Smooth muscle cell (in vitro differentiated cells): ENCODE measurements at regions not wholly inside any gene's neighbourhood (a gene's known extent, or its start where the extent isn't known, plus 50 kb on each side); places are given as distances from the start of the nearest gene placed in this dataset.

ENCODE experiments used
- DNase-seq: peaks from one replicate; lab custom pipeline; 2025; ENCODE audit not compliant: unreplicated experiment; lab: John Stamatoyannopoulos, UW
- H2AFZ ChIP-seq: fragments of 200-600 bp; sonication (generic); 2 replicates; pipeline ENCODE4 v1.6.0; 2016; ENCODE audit warnings: antibody characterized with exemption, low read depth, mild to moderate bottlenecking
- H3F3A ChIP-seq: fragments of 200-600 bp; sonication (generic); 2 replicates; pipeline ENCODE4 v1.6.0; 2017; ENCODE audit warnings: antibody characterized with exemption, low read depth
- H3K27ac ChIP-seq: fragments of 200-600 bp; sonication (generic); 2 replicates; pipeline ENCODE4 v1.5.1; 2016; ENCODE audit warnings: low read depth, mild to moderate bottlenecking
- H3K27me3 ChIP-seq: fragments of 200-600 bp; sonication (generic); 2 replicates; pipeline ENCODE4 v1.6.1; 2016; ENCODE audit warnings: low read depth, mild to moderate bottlenecking
- H3K36me3 ChIP-seq: fragments of 200-600 bp; sonication (generic); 2 replicates; pipeline ENCODE4 v1.5.1; 2016; ENCODE audit warnings: low read depth
- H3K4me1 ChIP-seq: fragments of 200-600 bp; sonication (generic); 2 replicates; pipeline ENCODE4 v1.5.1; 2016; ENCODE audit warnings: low read depth
- H3K4me2 ChIP-seq: fragments of 200-600 bp; sonication (generic); 2 replicates; pipeline ENCODE4 v1.6.0; 2016; ENCODE audit warnings: mild to moderate bottlenecking
- H3K4me3 ChIP-seq: fragments of 200-600 bp; sonication (generic); 2 replicates; pipeline ENCODE4 v1.5.1; 2016; ENCODE audit warnings: mild to moderate bottlenecking
- H3K79me2 ChIP-seq: fragments of 200-600 bp; sonication (generic); 2 replicates; pipeline ENCODE4 v1.6.0; 2016; ENCODE audit warnings: low read depth, mild to moderate bottlenecking
- H3K9ac ChIP-seq: fragments of 200-600 bp; sonication (generic); 2 replicates; pipeline ENCODE4 v1.6.0; 2016; ENCODE audit warnings: low read depth
- H3K9me3 ChIP-seq: fragments of 200-600 bp; sonication (generic); replicated peaks from 2 replicates; pipeline ENCODE4 v1.5.1; 2016; ENCODE audit warnings: low read depth
- H4K20me1 ChIP-seq: fragments of 200-600 bp; sonication (generic); 2 replicates; pipeline ENCODE4 v1.6.0; 2016; ENCODE audit warnings: low read depth
- WGBS: methylation state at CpG from one replicate; pipeline ENCODE4 v1.1.7; 2016; ENCODE audit warnings: low lambda C conversion rate; 5-methylcytosine and 5-hydroxymethylcytosine counted together
- TF ChIP-seq, protein P1 (sequence below): fragments of 200-600 bp; sonication (generic); IDR thresholded peaks from 2 replicates; pipeline ENCODE4 v1.5.1; 2017; ENCODE audit warnings: borderline replicate concordance, mild to moderate bottlenecking, antibody characterized with exemption; ENCODE audit not compliant: insufficient read depth, poor library complexity, severe bottlenecking

DNA sequence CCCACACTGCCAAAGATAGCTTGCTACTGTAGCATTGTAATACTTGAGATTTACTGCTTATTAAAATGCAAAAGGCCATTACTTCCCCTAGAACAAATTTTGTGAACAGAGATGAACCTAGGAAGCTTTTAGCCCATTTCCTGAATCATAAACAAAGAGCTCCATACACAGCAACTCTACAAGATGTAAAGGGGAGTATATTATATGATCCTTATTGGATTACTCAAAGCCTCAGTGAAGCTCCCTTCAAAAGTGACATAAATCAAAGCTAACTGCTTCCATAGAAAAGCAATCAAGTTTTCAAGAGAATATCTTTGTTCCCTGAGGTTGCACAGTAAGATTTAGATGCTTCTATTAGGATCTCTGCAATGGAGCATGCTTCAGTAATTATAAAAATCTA, 629.8 kb downstream of the EFNA5 start:
- Histone ChIP-seq H3K4me2 (no peak overlapping the region), H3K27ac (no peak overlapping the region), H4K20me1 (no peaks in the 10 kb centered on the region), H3K79me2 (no peaks in the 10 kb centered on the region), H2AFZ (no peak overlapping the region), H3F3A (no peaks in the 10 kb centered on the region), H3K4me1 (no peaks in the 10 kb centered on the region), H3K36me3 (no peaks in the 10 kb centered on the region), H3K4me3 (no peak overlapping the region), H3K9ac (no peak overlapping the region), H3K9me3 (no peaks in the 10 kb centered on the region), H3K27me3 (no peaks in the 10 kb centered on the region)
- TF ChIP-seq, protein P1, sequence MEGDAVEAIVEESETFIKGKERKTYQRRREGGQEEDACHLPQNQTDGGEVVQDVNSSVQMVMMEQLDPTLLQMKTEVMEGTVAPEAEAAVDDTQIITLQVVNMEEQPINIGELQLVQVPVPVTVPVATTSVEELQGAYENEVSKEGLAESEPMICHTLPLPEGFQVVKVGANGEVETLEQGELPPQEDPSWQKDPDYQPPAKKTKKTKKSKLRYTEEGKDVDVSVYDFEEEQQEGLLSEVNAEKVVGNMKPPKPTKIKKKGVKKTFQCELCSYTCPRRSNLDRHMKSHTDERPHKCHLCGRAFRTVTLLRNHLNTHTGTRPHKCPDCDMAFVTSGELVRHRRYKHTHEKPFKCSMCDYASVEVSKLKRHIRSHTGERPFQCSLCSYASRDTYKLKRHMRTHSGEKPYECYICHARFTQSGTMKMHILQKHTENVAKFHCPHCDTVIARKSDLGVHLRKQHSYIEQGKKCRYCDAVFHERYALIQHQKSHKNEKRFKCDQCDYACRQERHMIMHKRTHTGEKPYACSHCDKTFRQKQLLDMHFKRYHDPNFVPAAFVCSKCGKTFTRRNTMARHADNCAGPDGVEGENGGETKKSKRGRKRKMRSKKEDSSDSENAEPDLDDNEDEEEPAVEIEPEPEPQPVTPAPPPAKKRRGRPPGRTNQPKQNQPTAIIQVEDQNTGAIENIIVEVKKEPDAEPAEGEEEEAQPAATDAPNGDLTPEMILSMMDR = no peak
- DNase-seq = no peak

DNA sequence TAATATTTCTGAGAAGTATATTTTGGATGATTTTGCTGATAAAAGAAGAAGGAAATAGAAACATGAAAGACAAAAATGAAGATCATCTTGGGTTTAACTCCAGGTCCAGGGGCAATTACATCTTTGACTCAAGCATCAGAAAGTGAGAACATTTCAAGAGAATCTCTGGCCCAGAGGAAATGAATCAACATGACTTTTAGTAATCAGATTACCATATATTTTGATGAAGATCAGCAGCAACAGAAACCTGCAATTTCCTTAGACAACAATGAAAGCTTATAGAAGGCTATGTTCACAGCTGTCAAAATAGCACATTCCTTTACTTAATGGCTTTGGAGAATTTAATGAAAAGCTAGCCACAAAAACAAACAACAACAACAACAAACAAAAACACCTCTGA, 638.1 kb downstream of the EFNA5 start:
- no peak overlapping the region for H3K4me2 ChIP-seq
- no peaks in the 10 kb centered on the region for H3K79me2 ChIP-seq
- H3F3A ChIP-seq = no peaks in the 10 kb centered on the region
- no peaks in the 10 kb centered on the region for H4K20me1 ChIP-seq
- no peaks in the 10 kb centered on the region for H3K4me1 ChIP-seq
- H3K36me3 ChIP-seq = no peaks in the 10 kb centered on the region
- H3K9me3 ChIP-seq = no peaks in the 10 kb centered on the region
- no peak overlapping the region for H3K27ac ChIP-seq
- TF ChIP-seq, protein P1 = no peak
- H2AFZ ChIP-seq = no peak overlapping the region
- no peaks in the 10 kb centered on the region for H3K27me3 ChIP-seq
- no peak overlapping the region for H3K4me3 ChIP-seq
- DNase-seq = no peak
- H3K9ac ChIP-seq = no peak overlapping the region

DNA sequence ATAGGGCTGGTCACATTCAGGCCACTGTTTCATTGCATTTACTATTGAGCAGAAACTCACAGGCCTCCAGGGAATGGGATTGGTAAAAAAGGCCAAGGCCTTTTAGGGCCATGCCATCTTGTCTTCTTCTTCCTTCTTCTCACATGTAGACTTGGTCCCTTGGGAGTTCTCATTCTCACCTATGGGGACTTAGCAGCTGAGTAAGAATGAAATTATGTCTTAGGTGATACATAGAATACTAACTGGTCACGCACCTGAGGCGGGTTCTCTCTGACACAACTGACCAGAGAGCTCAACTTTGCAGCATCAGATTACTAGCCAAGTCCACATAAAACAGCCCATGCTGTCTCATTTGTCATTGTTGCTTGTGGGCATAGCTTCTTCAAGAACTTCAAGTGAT, 641.8 kb downstream of the EFNA5 start:
- Histone ChIP-seq H3F3A (no peaks in the 10 kb centered on the region), H3K36me3 (no peaks in the 10 kb centered on the region), H3K4me2 (no peak overlapping the region), H3K4me1 (no peaks in the 10 kb centered on the region), H3K9me3 (no peaks in the 10 kb centered on the region), H3K27ac (no peak overlapping the region), H3K27me3 (no peaks in the 10 kb centered on the region), H2AFZ (no peak overlapping the region), H4K20me1 (no peaks in the 10 kb centered on the region), H3K4me3 (no peak overlapping the region), H3K9ac (no peak overlapping the region), H3K79me2 (no peaks in the 10 kb centered on the region)
- TF ChIP-seq, protein P1 = no peak
- DNase-seq = no peak
- 100% methylated on average over 2 of the region's 2 CpGs for WGBS

DNA sequence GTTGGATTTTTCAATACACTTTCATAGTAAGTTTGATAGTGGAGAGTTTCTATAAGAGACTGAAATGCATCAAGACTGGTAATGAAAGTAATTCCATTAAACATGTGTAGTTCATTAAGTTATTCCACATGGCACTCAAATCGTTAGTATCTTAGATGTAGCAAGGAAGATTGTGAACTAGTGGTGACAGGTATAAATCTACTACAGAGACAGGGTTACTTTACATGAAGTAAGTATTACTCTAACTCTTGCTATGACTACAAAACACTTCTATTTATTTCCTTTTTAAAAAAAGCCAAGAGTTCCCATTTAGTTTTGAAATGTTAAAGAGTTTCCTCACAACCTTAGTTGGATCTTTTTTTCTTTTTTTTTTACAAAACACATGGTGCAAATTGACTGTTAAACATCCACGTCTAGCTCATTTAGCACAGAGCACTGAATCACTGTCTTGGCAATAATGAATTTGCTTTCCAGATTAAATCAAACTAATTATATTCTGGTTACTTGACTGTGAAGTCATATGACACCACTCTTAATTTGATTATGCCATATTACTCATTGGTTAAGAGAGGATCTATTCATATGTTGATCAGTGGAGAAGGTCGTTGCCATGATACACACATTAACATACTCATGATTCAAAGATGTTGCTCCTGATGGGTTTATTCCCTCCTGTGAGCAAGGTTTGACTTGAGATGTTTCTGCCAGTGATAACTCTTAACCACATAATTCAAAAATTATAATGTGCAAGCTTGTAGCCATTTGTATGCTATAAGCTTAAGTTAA, 644.8 kb downstream of the EFNA5 start:
- Histone ChIP-seq H3F3A (no peaks in the 10 kb centered on the region), H3K4me2 (no peak overlapping the region), H3K9ac (no peak overlapping the region), H2AFZ (no peak overlapping the region), H3K9me3 (no peaks in the 10 kb centered on the region), H3K36me3 (no peaks in the 10 kb centered on the region), H4K20me1 (no peaks in the 10 kb centered on the region), H3K27ac (no peak overlapping the region), H3K4me1 (no peaks in the 10 kb centered on the region), H3K79me2 (no peaks in the 10 kb centered on the region), H3K27me3 (no peaks in the 10 kb centered on the region), H3K4me3 (no peak overlapping the region)
- TF ChIP-seq, protein P1 = no peak
- no peak for DNase-seq
- 63% methylated on average over 3 of the region's 3 CpGs for WGBS
